Kidney epithelial cell (primary cell): ENCODE measurements at regions not wholly inside any gene's neighbourhood (a gene's known extent, or its start where the extent isn't known, plus 50 kb on each side); places are given as distances from the start of the nearest gene placed in this dataset.

Experiments
- DNase-seq: peaks from one replicate; pipeline ENCODE4 v3.0.0-alpha.2; 2010; ENCODE audit warnings: low read depth
- H3K27me3 ChIP-seq: 2 replicates; pipeline ENCODE4 v1.6.0; 2011; ENCODE audit warnings: low read length; ENCODE audit not compliant: control insufficient read depth, insufficient read depth
- H3K36me3 ChIP-seq: 2 replicates; pipeline ENCODE4 v1.5.1; 2011; ENCODE audit warnings: low read length; ENCODE audit not compliant: control insufficient read depth, insufficient read depth
- H3K4me3 ChIP-seq: 2 replicates; pipeline ENCODE4 v1.5.1; 2011; ENCODE audit warnings: low read depth, mild to moderate bottlenecking, control low read depth, low read length
- CTCF ChIP-seq: IDR thresholded peaks from 2 replicates; pipeline ENCODE4 v1.5.1; 2011; ENCODE audit warnings: mild to moderate bottlenecking, moderate library complexity, low read length, control low read depth, inconsistent platforms; ENCODE audit not compliant: insufficient read depth, poor library complexity, severe bottlenecking

GRCh38 chr13:107133950-107134349, 566.0 kb upstream of the ARGLU1 start:
- Histone ChIP-seq H3K36me3 (no peaks in the 10 kb centered on the region), H3K4me3 (no peak overlapping the region), H3K27me3 (no peaks in the 10 kb centered on the region)
- no peak for TF ChIP-seq CTCF
- DNase-seq = no peak

GRCh38 chr13:107130566-107130965, 562.6 kb upstream of the ARGLU1 start:
- TF ChIP-seq CTCF = no peak
- no peaks in the 10 kb centered on the region for H3K27me3 ChIP-seq
- H3K4me3 ChIP-seq = no peak overlapping the region
- H3K36me3 ChIP-seq = no peaks in the 10 kb centered on the region
- DNase-seq = no peak

- no peaks in the 10 kb centered on the region for H3K36me3 ChIP-seq
- DNase-seq = no peak
Observed at GRCh38 chr13:107124730-107125129, 556.8 kb upstream of the ARGLU1 start.

DNA sequence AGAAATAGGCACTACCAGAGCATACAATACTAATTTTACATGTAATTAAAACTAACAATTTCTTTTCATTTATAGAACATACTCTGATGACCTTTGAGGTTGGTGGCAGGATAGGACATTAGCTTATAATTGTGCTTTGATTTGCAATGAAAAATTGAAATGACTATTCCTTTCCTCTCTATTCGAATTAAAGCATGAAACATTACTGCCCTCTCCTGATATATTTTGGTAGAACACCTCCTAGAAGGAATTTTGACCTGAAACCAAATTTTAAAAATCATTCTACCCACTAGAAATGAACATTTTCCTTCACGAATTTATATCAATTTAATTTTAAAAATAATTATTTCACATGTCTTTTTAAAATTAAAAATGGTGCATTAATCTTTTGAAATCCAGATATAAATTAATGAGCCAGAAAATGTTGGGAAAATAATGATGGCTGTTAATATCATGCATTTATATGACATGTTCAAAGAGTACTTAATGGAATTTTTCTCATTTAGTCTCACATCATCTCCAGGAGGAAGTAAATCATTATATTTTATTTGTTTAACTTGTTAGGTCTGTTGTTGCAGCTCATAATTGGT, 556.3 kb upstream of the ARGLU1 start:
- Histone ChIP-seq H3K4me3 (no peak overlapping the region), H3K36me3 (no peaks in the 10 kb centered on the region), H3K27me3 (no peaks in the 10 kb centered on the region)
- TF ChIP-seq CTCF = peak; percentile 45
- no peak for DNase-seq

More at GRCh38 chr13:107124730-107125129, 556.8 kb upstream of the ARGLU1 start:
- no peak for TF ChIP-seq CTCF
- no peak overlapping the region for H3K4me3 ChIP-seq
- no peaks in the 10 kb centered on the region for H3K27me3 ChIP-seq

- DNase-seq = no peak
- Histone ChIP-seq H3K36me3 (no peaks in the 10 kb centered on the region), H3K4me3 (no peak overlapping the region), H3K27me3 (no peaks in the 10 kb centered on the region)
- TF ChIP-seq CTCF = no peak
Observed at GRCh38 chr13:107121793-107122192, 553.9 kb upstream of the ARGLU1 start.
